IPS-15b (cell line): ENCODE measurements at regions not wholly inside any gene's neighbourhood (a gene's known extent, or its start where the extent isn't known, plus 50 kb on each side); places are given as distances from the start of the nearest gene placed in this dataset.
"Not testable (repeated sequence)": the region's sequence is repeated elsewhere in the genome, so short reads cannot be mapped to it uniquely, and the experiment has no call there.

Experiments
- H3K27me3 ChIP-seq: one replicate; pipeline ENCODE4 v1.6.1; 2013; ENCODE audit warnings: low read length; ENCODE audit not compliant: control insufficient read depth, insufficient read depth
- H3K36me3 ChIP-seq: one replicate; pipeline ENCODE4 v1.6.1; 2013; ENCODE audit warnings: low read length; ENCODE audit not compliant: control insufficient read depth, insufficient read depth
- H3K4me1 ChIP-seq: one replicate; pipeline ENCODE4 v1.6.1; 2013; ENCODE audit warnings: mild to moderate bottlenecking, low read length; ENCODE audit not compliant: control insufficient read depth, insufficient read depth
- H3K4me3 ChIP-seq: one replicate; pipeline ENCODE4 v1.5.1; 2013; ENCODE audit warnings: low read depth, low read length
- H3K9ac ChIP-seq: one replicate; pipeline ENCODE4 v1.6.1; 2013; ENCODE audit warnings: low read depth, mild to moderate bottlenecking, low read length
- H3K9me3 ChIP-seq: one replicate; pipeline ENCODE4 v1.6.1; 2013; ENCODE audit warnings: mild to moderate bottlenecking, low read length; ENCODE audit not compliant: control insufficient read depth, insufficient read depth

GRCh38 chr5:72692231-72692637 lies 124.2 kb upstream of the TNPO1 start:
- H3K36me3 ChIP-seq = no peaks in the 10 kb centered on the region
- no peak overlapping the region for H3K4me3 ChIP-seq
- no peaks in the 10 kb centered on the region for H3K9me3 ChIP-seq
- no peaks in the 10 kb centered on the region for H3K4me1 ChIP-seq
- H3K27me3 ChIP-seq = no peaks in the 10 kb centered on the region
- H3K9ac ChIP-seq = no peak overlapping the region

GRCh38 chr5:72691751-72692150 lies 124.7 kb upstream of the TNPO1 start:
- no peak overlapping the region for H3K9ac ChIP-seq
- no peak overlapping the region for H3K4me3 ChIP-seq
- H3K4me1 ChIP-seq = no peaks in the 10 kb centered on the region
- H3K9me3 ChIP-seq = no peaks in the 10 kb centered on the region
- H3K36me3 ChIP-seq = no peaks in the 10 kb centered on the region
- no peaks in the 10 kb centered on the region for H3K27me3 ChIP-seq

- no peaks in the 10 kb centered on the region for H3K27me3 ChIP-seq
- H3K4me1 ChIP-seq = no peaks in the 10 kb centered on the region
- H3K9me3 ChIP-seq = no peaks in the 10 kb centered on the region
- no peak overlapping the region for H3K4me3 ChIP-seq
- H3K9ac ChIP-seq = no peak overlapping the region
- H3K36me3 ChIP-seq = no peaks in the 10 kb centered on the region
Observed at GRCh38 chr5:72688916-72689315, 127.5 kb upstream of the TNPO1 start.

- Histone ChIP-seq H3K27me3 (no peaks in the 10 kb centered on the region), H3K4me3 (no peak overlapping the region), H3K9ac (no peak overlapping the region), H3K4me1 (no peaks in the 10 kb centered on the region), H3K36me3 (no peaks in the 10 kb centered on the region), H3K9me3 (no peaks in the 10 kb centered on the region)
Observed at GRCh38 chr5:72687288-72687687, 129.2 kb upstream of the TNPO1 start.

GRCh38 chr5:72682561-72682960 lies 133.9 kb upstream of the TNPO1 start:
- Histone ChIP-seq H3K9me3 (no peaks in the 10 kb centered on the region), H3K4me3 (no peak overlapping the region), H3K9ac (no peak overlapping the region), H3K36me3 (no peaks in the 10 kb centered on the region), H3K4me1 (no peaks in the 10 kb centered on the region), H3K27me3 (no peaks in the 10 kb centered on the region)

- no peaks in the 10 kb centered on the region for H3K4me1 ChIP-seq
- H3K36me3 ChIP-seq = no peaks in the 10 kb centered on the region
- no peaks in the 10 kb centered on the region for H3K9me3 ChIP-seq
- no peak overlapping the region for H3K9ac ChIP-seq
- no peaks in the 10 kb centered on the region for H3K27me3 ChIP-seq
- no peak overlapping the region for H3K4me3 ChIP-seq
Observed at GRCh38 chr5:72681781-72682180, 134.7 kb upstream of the TNPO1 start.

GRCh38 chr5:72677447-72677846 lies 139.0 kb upstream of the TNPO1 start:
- Histone ChIP-seq H3K4me1 (no peaks in the 10 kb centered on the region), H3K4me3 (no peak overlapping the region), H3K27me3 (no peaks in the 10 kb centered on the region), H3K9ac (no peak overlapping the region), H3K36me3 (no peaks in the 10 kb centered on the region), H3K9me3 (no peaks in the 10 kb centered on the region)

- not testable (repeated sequence) for H3K4me3 ChIP-seq, H3K4me1 ChIP-seq, H3K27me3 ChIP-seq, H3K36me3 ChIP-seq, H3K9me3 ChIP-seq, H3K9ac ChIP-seq
Observed at GRCh38 chr5:72676831-72677230, 139.6 kb upstream of the TNPO1 start.

GRCh38 chr5:72673623-72674022 lies 142.8 kb upstream of the TNPO1 start:
- Histone ChIP-seq H3K36me3 (no peaks in the 10 kb centered on the region), H3K9me3 (no peaks in the 10 kb centered on the region), H3K9ac (no peak overlapping the region), H3K27me3 (no peaks in the 10 kb centered on the region), H3K4me3 (no peak overlapping the region), H3K4me1 (no peaks in the 10 kb centered on the region)

GRCh38 chr5:72673180-72673579 lies 143.3 kb upstream of the TNPO1 start:
- H3K9me3 ChIP-seq = no peaks in the 10 kb centered on the region
- H3K36me3 ChIP-seq = no peaks in the 10 kb centered on the region
- no peak overlapping the region for H3K4me3 ChIP-seq
- H3K4me1 ChIP-seq = no peaks in the 10 kb centered on the region
- H3K9ac ChIP-seq = no peak overlapping the region
- no peaks in the 10 kb centered on the region for H3K27me3 ChIP-seq

- Histone ChIP-seq H3K4me1 (peaks cover 4% of the 10 kb centered on the region), H3K4me3 (no peak overlapping the region), H3K36me3 (no peaks in the 10 kb centered on the region), H3K9ac (no peak overlapping the region), H3K9me3 (no peaks in the 10 kb centered on the region), H3K27me3 (no peaks in the 10 kb centered on the region)
Observed at GRCh38 chr5:72667708-72668107, 148.8 kb upstream of the TNPO1 start.

GRCh38 chr5:72662936-72663335 lies 153.5 kb upstream of the TNPO1 start:
- Histone ChIP-seq H3K9ac (no peak overlapping the region), H3K36me3 (no peaks in the 10 kb centered on the region), H3K4me3 (no peak overlapping the region), H3K27me3 (no peaks in the 10 kb centered on the region), H3K9me3 (no peaks in the 10 kb centered on the region), H3K4me1 (peaks cover 4% of the 10 kb centered on the region)

- Histone ChIP-seq H3K27me3 (no peaks in the 10 kb centered on the region), H3K4me1 (peaks cover 4% of the 10 kb centered on the region), H3K9me3 (no peaks in the 10 kb centered on the region), H3K4me3 (no peak overlapping the region), H3K9ac (no peak overlapping the region), H3K36me3 (no peaks in the 10 kb centered on the region)
Observed at GRCh38 chr5:72662305-72662704, 154.2 kb upstream of the TNPO1 start.
